Stimulated activated CD8-positive, alpha-beta memory T cell treated with anti-CD3 and anti-CD28 coated beads, Interleukin-2, amount 100 ng/mL, for 48 hours (primary cell): ENCODE measurements at regions not wholly inside any gene's neighbourhood (a gene's known extent, or its start where the extent isn't known, plus 50 kb on each side); places are given as distances from the start of the nearest gene placed in this dataset.
"Not testable (repeated sequence)": the region's sequence is repeated elsewhere in the genome, so short reads cannot be mapped to it uniquely, and the experiment has no call there.

Experiments
- DNase-seq, 2 donors: peaks; one replicate each; pipeline ENCODE4 v3.0.0-alpha.2; 2020; ENCODE audit warnings: low read depth in 2 of 2

DNA sequence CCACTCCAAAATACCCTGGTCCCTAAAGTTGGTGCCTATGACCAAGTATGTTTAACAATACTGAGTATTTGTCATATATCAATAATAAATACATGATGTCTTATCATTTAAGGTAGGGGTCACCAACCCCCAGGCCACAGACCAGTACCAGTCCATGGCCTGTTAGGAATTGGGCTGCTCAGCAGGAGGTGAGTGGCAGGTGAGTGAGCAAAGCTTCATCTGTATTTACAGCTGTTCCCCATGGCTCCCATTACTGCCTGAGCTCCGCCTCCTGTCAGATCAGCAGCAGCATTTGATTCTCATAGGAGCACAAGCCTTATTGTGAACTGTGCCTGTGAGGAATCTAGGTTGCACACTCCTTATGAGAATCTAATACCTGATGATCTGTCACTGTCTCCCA, 126.2 kb downstream of the HNRNPD start:
- no peak for DNase-seq

DNA sequence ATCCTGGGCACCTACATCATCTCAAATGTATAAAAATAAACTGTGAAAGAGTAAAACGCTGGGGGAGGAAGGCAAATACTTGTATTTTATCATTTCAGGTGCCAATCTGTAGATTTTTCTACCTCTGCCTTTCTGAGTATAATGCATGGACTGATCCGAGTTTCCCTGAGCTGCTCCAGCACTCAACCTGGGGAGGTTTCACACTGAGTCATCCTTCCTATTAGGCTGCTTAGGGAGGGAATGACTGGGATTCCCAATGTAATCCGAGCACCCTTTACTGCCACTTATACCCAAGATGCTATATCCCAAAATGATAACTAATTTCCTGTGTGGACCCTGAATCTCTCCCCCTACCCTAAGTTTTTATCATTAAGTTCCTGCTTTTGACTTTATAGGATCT, 126.6 kb downstream of the HNRNPD start:
- DNase-seq: no peak

DNA sequence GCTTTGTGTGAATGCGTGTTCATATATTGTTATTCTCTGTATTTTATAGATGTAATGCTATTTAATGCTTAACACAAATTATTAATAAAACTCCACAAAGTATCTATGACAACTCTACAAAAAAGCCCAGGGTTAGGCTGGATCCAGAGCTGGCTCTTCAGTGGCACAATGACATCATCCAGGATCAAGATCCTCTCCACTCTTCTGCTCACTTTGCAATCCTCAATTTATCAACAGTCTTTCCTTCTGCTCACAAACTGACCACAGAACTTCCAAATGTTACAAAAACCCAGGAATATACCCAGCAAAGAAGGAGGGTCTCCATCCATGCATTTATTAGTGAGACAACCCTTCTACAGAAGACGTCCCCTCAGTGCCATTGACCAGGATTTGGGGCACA, 132.3 kb downstream of the HNRNPD start:
- DNase-seq: no peak

DNA sequence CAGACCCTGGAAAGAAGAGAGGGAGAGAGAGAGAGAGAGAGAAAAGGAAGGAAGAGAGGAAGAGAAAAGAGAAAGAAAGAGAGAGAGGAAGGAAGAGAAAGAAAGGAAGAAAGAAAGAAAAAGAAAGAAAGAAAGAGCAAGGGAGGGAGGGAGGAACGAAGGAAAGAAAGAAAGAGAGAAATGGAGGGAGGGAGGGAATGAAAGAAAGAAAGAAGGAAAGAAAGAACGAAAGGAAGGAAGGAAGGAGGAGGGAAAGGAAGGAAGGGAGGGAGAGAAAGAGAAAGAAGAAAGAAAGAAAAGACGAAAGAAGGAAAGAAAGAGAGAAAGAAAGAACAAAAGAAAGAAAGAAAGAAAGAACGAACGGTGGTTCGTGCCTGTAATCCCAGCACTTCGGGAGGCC, 133.4 kb downstream of the HNRNPD start:
- no peak for DNase-seq

DNA sequence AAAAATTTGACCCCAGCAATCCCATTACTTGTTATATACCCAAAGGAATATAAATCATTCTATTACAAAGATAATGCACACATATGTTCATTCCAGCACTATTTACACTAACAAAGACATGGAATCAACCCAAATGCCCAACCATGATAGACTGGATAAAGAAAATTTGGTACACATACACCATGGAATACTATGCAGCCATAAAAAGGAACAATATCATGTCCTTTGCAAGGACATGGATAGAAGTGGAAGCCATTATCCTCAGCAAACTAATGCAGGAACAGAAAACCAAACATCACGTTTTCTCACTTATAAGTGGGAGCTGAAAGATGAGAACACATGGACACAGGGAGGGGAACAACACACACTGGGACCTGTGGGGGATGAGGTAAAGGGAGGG, 136.6 kb downstream of the HNRNPD start:
- not testable (repeated sequence) for DNase-seq

DNA sequence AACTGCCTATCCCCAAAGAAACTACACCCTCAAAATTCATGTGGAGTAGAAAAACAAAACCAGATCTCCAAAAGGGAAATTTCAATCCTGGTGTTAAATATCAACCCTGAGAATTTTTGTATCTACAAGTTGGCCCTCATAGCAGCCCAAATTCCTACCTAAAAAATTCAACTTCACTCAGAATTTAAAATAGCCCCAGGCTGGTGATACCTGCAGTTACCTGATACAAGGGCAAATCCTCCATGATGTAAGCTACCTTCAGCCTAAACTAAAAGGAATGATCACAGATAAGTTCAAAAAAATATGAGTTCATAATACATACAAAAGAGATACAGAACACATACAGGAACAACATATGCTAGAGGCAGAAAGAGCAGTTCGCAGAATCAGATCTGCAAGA, 138.4 kb downstream of the HNRNPD start:
- no peak for DNase-seq

DNA sequence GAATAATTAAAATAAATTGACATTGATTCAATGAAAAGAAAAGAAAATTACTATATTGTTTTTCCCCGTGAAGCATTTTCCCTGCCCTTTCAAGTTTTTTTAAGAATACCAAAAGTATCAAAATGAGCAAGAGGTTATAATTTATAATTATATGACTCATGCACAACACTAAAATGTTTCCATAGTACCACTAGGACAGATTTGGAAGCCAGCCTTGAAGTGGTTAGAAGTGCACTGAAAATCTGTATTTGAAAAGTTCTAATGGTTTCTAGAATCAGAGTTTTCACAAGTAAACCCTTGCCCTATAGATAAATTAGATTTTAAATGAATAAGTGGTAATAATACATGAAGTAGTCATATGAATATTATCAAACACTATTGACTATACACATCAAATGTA, 140.9 kb downstream of the HNRNPD start:
- DNase-seq: no peak

DNA sequence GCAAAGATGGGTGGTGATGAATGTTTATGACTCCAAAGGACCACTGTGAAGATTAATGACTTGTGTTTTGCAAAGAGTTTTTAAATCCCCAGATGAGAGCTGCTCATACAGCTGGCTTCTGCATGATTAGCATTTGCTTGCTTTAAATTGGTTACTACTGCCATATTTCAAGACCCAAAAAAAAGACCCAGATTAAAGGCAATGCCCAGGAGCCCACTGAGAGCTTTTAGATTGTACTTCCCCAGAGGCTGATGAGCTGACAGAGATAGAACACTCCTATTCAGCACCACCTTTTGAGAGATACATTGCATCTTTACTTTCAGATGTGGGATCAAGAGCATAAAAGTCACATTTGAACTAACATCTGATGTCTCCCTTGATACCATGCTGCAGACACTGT, 142.0 kb downstream of the HNRNPD start:
- DNase-seq: no peak

DNA sequence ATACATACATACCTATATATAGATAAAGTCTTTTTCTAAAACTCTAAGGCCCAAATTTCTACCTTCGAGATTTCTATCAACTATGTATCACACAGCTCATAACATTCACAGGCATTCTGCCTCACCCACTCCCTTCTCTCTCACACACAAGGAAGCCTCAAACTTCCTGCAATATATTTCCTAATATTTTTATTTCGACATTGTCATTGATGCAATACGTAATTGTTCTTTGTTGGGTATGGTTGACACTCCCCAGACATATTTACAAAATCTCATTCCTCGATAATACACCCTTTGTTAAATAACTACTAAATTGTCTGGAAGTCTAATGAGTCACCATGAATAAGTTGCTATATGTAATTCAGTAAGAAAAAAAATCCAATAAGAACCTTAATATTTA, 143.5 kb downstream of the HNRNPD start:
- no peak for DNase-seq

DNA sequence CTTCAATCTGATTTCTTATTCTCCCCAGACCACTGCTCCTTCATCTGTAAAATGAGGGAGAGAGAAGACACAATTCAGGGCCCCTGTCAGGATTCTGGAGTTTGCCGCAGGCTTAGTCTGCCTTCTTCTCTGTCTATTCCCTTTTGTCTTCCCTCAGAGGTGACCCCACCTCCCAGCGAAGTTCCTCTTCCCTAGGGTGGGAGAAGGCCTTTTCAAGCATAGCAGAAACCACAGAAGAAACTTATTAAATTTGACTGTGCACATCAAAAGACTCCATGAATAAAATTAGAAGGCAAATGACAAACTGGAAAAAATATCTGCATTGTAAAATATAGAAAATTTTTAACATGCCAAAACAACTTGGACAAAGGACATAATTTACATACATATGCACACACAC, 148.8 kb downstream of the HNRNPD start:
- no peak for DNase-seq

DNA sequence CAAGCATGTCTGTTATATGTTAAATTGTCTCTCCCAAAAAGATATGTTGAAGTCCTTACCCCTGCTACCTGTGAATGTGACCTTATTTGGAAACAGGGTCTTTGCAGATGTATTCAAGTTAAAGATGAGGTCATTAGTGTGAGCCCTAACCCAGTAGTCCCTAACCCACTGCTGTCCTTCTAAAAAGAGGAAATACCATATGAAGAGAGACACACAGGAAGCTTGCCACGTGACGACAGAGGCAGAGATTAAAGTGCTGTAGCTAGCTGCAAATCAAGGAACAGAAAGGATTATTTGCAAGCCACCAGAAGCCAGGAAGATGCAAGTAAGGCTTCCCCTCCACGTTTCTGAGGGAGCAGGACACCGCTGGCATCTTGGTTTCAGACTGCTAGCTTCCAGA, 150.1 kb downstream of the HNRNPD start:
- no peak for DNase-seq

DNA sequence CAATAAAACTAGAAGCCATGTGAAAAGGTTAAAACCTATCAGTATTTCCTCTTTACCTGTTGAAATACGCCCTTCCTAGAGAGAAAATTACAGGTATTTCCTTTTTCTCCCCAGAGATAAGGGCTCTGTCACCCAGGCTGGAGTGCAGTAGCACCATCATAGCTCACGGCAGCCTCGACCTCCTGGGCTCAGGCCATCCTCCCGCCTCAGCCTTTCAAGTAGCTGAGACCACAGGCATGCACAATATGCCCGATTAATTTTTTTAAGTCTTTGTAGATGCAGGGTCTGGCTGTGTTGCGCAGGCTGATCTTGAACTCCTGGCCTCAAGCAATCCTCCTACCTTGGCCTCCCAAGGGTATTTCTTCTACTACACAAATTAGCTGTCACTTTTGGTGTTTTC, 154.4 kb downstream of the HNRNPD start:
- no peak for DNase-seq

DNA sequence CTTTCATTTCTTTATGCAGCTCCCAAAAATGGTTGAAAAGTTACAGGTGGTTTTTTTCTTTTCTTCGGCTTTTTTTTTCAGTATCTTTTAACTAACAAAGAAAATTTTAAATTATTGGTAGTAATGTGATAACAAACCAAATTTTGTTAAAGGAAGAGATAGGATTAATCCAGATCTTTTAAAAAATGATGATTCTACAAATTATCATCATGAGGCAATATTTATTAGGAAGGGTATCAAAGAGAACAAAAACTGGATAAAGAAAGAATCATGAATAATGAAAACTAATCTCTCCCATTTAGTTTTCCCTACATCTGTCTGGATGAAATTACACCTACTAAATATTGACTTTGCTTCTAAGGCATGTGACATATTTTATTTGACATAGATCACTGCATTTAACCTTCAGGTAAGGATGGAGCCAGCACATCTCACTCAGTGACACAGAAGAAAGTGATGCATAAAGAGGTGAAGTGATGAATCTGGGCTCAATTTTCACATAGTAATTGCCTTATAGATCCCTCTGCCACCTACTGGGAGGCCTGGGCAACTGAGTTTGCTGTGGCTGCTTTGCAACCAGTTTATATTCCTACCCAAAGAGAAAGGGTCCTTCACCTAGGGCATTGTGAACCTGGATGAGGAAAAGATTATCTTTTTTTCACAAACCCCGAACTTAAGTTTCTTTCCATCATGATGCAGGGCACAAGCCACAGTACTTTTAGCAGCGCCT, 155.6 kb downstream of the HNRNPD start:
- DNase-seq: no peak

DNA sequence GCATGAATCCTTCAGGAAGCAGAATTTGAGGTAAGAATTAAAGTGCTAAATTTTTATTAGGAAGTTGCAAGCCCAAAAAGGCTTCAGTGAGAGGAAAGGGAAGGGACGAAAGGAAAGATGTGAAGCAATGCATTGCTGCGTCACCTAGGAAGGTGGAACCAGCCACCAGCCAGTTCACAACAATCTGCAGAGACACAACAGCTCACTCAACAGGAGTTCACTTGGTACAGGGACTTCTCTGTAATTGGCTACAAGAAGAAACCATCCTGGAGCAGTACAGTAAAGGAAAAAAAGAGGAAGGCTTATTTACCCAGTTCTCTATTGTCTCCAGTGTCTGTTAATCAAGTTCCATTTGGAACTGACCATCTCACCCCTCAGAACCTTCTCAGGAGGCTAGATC, 157.6 kb downstream of the HNRNPD start:
- no peak for DNase-seq

DNA sequence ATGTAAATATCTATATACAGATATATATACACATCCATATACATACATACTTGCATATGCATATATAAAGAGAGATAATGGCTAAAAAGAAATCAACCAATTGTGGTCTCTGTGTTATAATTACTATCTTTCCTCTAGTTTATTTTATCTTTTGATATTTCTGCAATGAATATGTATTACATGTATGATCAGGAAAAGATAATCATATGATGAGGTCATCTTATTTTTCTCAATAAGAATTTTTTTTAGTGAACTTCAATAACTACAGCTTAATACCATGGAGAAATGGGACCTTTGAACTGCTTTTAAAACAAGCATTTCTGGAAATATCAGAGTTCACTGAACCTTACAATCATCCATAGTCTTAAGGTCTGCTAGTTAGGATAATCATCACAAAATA, 158.0 kb downstream of the HNRNPD start:
- no peak for DNase-seq

DNA sequence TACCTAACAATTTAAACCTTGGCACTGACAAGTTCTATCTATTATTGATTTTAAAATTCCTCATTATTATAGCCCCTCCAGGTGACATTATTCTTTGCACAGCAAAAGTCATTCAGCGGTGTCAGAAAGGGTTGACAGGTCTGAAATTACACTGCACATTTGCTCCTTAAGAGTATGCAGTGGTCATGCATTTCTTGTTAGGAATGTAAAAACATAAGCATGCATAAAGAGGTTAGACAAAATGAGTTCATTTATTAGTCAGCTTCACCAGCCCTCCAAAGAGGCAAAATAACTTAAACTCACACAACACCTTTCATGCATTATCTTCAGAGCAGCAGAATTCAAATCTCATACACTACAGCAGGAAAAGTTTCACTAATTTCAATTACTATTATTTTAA, 158.8 kb downstream of the HNRNPD start:
- no peak for DNase-seq

DNA sequence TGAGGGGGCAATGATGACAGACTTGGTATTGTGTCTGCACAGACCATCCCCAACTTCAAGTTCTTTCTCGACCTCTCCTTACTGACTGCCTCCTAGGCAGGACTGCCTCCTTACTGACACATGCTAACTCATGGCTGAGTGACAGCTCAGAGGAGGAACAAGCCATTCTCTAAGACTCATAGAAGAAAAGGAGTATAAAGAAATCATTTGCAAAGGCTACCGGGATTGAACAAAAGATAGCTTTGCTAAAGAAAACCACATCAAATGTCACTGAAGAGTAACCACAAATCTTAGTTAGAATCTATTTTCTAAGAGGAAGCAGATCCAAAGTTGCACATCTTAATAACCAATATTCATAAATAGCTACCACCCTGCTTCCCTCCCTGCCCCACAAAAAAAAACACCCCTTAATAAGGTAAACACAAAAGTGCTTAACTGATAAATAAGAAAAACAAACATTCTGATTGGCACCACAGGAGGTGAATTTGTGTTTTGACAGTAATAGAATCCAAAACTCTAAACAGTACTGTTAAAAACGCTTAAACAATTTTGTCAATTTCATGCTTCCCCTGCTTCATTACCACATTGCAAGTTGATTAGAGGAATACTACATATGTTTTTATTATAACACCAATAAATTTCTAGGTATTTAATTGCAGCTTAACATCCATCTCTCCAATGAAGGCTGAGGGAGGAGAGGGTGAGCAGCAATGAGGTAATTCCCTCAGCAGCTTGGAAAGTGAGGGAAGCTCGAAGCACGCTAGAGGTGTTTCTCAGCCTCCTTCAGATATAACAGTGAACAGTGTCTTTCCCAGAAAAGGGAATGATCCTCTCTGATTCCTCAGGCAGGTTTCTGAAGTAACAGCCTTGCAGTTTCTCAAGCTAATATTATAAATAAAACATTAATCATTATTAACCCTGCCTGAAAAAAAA, 160.0 kb downstream of the HNRNPD start:
- no peak for DNase-seq

DNA sequence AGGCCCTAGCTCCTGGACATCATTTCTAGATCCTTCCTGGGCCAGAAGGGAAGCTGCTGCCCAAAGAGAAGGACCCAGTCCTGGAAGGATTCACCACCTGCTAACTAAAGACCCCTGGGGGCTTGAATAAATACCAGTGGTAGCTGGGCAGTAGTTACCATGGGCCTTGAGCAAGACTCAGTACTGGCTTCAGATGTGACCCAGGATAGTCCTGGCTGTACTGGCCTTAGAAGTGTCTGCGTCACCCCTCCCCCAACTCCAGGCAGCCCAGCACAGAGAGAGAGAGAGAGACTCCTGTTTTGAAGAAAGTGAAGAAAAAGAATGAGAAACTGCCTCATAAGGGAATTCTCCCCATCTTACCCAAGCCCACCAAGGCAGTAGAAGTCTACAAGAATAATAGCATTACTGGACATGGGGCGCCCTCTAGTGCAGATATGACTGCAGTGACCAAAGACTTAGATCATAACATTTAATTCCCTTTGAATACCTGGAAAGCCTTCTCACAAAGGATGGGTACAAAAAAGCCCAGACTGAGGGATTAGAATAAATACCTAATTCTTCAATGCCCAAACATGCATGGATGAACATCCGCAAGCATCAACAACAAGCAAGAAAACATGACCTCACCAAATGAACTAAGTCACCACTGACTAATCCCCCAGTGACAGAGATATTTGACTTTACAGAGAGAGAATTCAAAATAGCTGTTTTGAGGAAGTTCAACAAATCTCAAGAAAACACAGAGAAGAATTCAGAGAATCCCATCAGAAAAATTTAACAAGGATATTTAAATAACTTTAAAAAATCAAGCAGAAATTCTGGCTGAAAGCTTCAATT, 171.8 kb downstream of the HNRNPD start:
- peak in 1 of 2 donors; percentile 18 for DNase-seq

DNA sequence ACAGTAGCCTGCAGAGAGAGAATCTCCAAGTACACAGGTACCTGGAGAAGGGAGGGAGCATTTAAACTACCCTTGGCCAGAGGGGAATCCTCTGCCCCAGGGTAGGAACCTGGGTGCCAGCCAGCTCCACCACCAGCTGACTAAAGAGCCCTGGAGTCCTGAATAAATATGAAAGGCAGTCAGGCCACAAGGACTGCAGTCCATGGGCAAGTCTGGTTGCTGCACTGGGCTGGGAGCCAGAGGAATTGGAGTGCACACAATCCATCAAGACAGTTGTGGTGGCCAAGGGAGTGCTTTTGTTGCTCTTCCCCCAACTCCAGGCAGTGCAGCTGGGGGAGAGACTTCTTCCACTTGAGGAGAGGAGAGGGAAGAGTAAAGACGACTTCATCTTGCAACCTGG, 172.5 kb downstream of the HNRNPD start:
- DNase-seq: no peak

DNA sequence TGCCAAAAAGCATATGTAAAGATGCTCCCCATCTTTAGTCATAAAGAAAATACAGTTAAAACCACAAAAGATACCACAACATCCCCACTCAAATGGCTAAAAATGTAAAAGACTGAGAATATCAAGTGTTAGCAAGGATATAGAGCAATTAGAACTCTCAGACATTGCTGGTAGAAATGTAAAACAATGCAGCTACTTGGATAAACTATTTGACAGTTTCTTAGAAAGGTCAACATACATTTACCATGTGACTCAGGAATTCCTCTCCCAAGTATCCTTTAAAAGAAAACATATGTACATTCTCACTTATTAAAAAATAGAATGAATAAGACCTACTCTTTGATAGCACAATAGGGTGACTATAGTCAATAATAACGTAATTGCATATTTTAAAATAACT, 173.7 kb downstream of the HNRNPD start:
- no peak for DNase-seq

DNA sequence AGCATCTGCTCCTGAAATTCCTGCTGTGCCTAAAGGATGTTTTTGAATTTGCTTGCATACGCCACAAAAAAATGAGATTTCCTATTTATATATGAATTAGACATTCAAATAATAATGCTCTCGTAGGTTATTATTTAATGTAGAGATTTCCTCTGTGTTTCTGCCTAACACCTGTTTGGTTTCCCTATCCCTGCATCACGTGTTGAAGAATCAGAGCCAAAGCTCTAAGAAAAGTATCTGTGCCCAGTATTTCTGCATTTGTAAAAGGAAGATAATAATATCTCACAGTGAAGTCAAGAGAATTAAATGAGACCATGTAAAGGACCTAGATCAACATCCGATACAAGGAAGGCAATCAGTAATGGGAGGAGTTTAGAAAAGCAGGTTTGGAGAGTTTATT, 179.5 kb downstream of the HNRNPD start:
- no peak for DNase-seq

DNA sequence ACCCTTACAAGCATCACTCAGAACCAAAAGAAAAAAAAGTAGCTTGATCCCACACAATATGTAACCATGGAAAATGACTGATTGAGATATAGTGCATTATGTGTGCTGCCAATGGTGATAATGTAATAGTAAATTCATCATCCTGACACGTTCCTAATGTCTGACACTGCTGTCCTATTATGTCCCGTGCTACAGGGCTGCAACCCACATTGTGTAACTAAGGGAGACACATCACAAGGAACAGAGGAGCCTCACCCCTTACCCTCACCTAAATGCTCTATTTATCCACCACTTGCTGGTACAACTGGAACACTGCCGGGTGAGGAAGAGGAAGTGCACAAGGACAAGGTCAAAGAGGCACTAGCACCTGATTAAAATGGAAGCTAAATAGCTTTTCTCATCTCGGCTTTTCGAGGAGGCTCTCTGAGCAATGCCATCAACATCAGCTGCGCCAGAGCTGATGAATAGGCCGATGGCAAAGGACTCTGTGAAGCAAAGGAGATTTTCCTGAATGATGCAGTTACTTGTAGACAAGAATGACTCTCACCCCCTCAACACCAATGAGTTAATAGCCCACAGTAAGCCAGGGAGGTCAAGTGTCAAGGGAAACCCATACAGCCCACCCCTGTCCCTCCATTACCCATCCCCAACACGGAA, 181.6 kb downstream of the HNRNPD start:
- DNase-seq: no peak
